Activated CD4-positive, CD25-positive, alpha-beta regulatory T cell (primary cell): ENCODE measurements at regions not wholly inside any gene's neighbourhood (a gene's known extent, or its start where the extent isn't known, plus 50 kb on each side); places are given as distances from the start of the nearest gene placed in this dataset.
A peak's percentile ranks its signal among the peaks of the same experiment; 100 is the strongest.
"Not testable (repeated sequence)": the region's sequence is repeated elsewhere in the genome, so short reads cannot be mapped to it uniquely, and the experiment has no call there.

Experiments used
- DNase-seq, 4 experiments: peaks; one replicate each; lab custom pipeline; 2025; lab: John Stamatoyannopoulos, UW

- DNase-seq = not testable (repeated sequence)
Measured at GRCh38 chrX:63179852-63180251, 171.3 kb downstream of the SPIN4 start.

GRCh38 chrX:63176578-63176977, 174.6 kb downstream of the SPIN4 start:
- DNase-seq = not testable (repeated sequence)

- not testable (repeated sequence) for DNase-seq
Measured at GRCh38 chrX:63173841-63174718, 177.1 kb downstream of the SPIN4 start.

GRCh38 chrX:63169416-63169815, 181.7 kb downstream of the SPIN4 start:
- DNase-seq = not testable (repeated sequence)

GRCh38 chrX:63168949-63169348, 182.2 kb downstream of the SPIN4 start:
- not testable (repeated sequence) for DNase-seq

- DNase-seq = not testable (repeated sequence)
Measured at GRCh38 chrX:63167002-63167401, 184.1 kb downstream of the SPIN4 start.

- DNase-seq = not testable (repeated sequence)
Measured at GRCh38 chrX:63160994-63161393, 190.1 kb downstream of the SPIN4 start.

GRCh38 chrX:63160340-63160739, 190.8 kb downstream of the SPIN4 start:
- DNase-seq = not testable (repeated sequence)

GRCh38 chrX:63145526-63145925, 205.6 kb downstream of the SPIN4 start:
- not testable (repeated sequence) for DNase-seq

GRCh38 chrX:63142588-63142987, 208.5 kb downstream of the SPIN4 start:
- DNase-seq = not testable (repeated sequence)

- DNase-seq = not testable (repeated sequence)
Measured at GRCh38 chrX:63135859-63136258, 215.3 kb downstream of the SPIN4 start.

- peak in 1 of 4 experiments; percentile 0 for DNase-seq
Measured at GRCh38 chrX:63128509-63128908, 222.6 kb downstream of the SPIN4 start.

GRCh38 chrX:63115196-63115595, 235.9 kb downstream of the SPIN4 start:
- DNase-seq = no peak

- no peak for DNase-seq
Measured at GRCh38 chrX:63101879-63102620, 249.1 kb downstream of the SPIN4 start.

GRCh38 chrX:63058204-63058603, 292.9 kb downstream of the SPIN4 start:
- DNase-seq = no peak

- no peak for DNase-seq
Measured at GRCh38 chrX:63050225-63050624, 300.9 kb downstream of the SPIN4 start.

GRCh38 chrX:63032811-63033210, 318.3 kb downstream of the SPIN4 start:
- no peak for DNase-seq

GRCh38 chrX:63013549-63013948, 337.6 kb downstream of the SPIN4 start:
- DNase-seq = no peak

- DNase-seq = no peak
Measured at GRCh38 chrX:63012574-63012973, 338.6 kb downstream of the SPIN4 start.

- DNase-seq = not testable (repeated sequence)
Measured at GRCh38 chrX:63000196-63000595, 350.9 kb downstream of the SPIN4 start.
